ENCODE measurements at regions not wholly inside any gene's neighbourhood (a gene's known extent, or its start where the extent isn't known, plus 50 kb on each side); places are given as distances from the start of the nearest gene placed in this dataset.

DNA sequence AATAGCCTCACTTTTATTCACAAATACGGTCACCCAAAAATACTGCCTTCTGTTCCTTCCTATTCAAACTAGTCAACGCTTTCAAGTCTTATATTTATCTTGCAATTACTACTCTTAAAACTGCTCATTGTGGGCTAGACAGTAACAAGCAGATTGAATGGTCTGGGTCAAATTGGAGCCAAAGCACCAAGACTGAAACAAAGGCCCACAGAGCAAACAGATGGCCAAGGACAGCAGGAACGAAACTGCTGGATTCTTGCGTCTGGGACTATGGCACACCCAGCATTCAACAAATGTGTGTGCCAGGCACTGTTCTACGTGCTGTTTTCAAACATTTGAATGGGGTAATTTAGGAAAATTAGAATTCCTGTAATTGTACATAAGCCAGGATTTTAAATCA, 250.1 kb upstream of the PSMD7 start:
- Histone ChIP-seq H3K9me3 (no peaks in the 10 kb centered on the region), H3K36me3 (no peaks in the 10 kb centered on the region), H3K27ac (no peak overlapping the region), H3K4me3 (no peak overlapping the region), H3K27me3 (peaks cover 0 to 3% (median 0%) of the 10 kb centered on the region in 9 donors), H3K4me1 (no peaks in the 10 kb centered on the region)
- 79 to 88% (median 82%) methylated on average over 5 of the region's 5 CpGs for WGBS, 4 donors
- intact Hi-C loops (cut with DNase I) = no loop called here
- DNase-seq (no peak), ATAC-seq (no peak)
- TF ChIP-seq, protein P1, sequence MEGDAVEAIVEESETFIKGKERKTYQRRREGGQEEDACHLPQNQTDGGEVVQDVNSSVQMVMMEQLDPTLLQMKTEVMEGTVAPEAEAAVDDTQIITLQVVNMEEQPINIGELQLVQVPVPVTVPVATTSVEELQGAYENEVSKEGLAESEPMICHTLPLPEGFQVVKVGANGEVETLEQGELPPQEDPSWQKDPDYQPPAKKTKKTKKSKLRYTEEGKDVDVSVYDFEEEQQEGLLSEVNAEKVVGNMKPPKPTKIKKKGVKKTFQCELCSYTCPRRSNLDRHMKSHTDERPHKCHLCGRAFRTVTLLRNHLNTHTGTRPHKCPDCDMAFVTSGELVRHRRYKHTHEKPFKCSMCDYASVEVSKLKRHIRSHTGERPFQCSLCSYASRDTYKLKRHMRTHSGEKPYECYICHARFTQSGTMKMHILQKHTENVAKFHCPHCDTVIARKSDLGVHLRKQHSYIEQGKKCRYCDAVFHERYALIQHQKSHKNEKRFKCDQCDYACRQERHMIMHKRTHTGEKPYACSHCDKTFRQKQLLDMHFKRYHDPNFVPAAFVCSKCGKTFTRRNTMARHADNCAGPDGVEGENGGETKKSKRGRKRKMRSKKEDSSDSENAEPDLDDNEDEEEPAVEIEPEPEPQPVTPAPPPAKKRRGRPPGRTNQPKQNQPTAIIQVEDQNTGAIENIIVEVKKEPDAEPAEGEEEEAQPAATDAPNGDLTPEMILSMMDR (IDR thresholded peaks at IDR 0.05) = no peak
- no peak for TF ChIP-seq POLR2A (IDR thresholded peaks at IDR 0.05)

DNA sequence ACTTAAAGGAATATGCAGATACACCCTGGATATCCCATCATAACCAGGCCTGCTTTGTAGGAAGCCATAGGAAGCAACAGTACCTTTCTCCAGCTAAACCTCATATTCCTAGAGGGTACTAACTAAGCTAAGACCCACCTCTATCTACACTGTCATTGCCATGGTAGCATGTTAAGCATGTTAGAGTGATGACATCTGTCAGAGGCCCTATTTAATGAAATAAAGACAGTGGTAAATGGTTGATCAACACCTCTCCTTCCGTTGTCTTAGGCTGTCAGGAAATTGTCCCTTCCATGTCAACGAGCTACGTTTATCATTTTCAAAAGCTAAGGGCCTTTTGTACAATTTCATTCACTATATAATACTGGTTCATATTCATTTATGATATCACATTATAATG, 251.1 kb upstream of the PSMD7 start:
- Histone ChIP-seq H3K27me3 (peaks cover 0 to 3% (median 0%) of the 10 kb centered on the region in 9 donors), H3K9me3 (no peaks in the 10 kb centered on the region), H3K27ac (no peak overlapping the region), H3K36me3 (no peaks in the 10 kb centered on the region), H3K4me1 (no peaks in the 10 kb centered on the region), H3K4me3 (no peak overlapping the region)
- WGBS, 4 donors = 75 to 79% (median 77%) methylated on average over 3 of the region's 3 CpGs
- intact Hi-C loops (cut with DNase I) = no loop called here
- TF ChIP-seq, protein P1 (IDR thresholded peaks at IDR 0.05) = no peak
- TF ChIP-seq POLR2A (IDR thresholded peaks at IDR 0.05) = no peak
- DNase-seq (no peak), ATAC-seq (no peak)

DNA sequence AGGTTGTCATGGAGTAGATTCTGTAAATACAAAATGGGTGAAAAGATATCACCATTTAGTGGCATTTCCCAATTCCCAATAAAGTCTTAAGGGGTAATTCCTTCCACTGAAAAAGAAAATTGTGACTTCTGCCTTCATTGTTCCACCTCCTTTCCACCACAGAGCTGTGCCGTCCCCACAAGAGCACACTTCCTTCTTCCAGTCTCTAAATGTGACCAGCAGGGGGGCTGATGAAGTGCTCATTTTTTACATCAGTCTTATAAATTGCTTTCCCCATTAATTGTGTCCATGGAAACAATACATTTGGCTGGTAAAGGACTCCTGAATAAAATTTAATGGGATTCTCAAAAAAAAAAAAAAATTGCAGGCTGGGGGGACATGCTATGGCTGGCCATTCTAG, 260.8 kb upstream of the PSMD7 start:
- Histone ChIP-seq H3K27ac (no peak overlapping the region), H3K27me3 (peaks cover 0 to 23% (median 4%) of the 10 kb centered on the region in 9 donors), H3K36me3 (no peaks in the 10 kb centered on the region), H3K9me3 (no peaks in the 10 kb centered on the region), H3K4me3 (no peak overlapping the region), H3K4me1 (no peaks in the 10 kb centered on the region)
- ATAC-seq (no peak), DNase-seq (no peak)
- 3 to 11% (median 6%) methylated on average over 1 of the region's 1 CpG for WGBS, 4 donors
- no peak for TF ChIP-seq POLR2A (IDR thresholded peaks at IDR 0.05)
- TF ChIP-seq, protein P1 (IDR thresholded peaks at IDR 0.05) = peak in 2 of 12 donors; percentile 11 to 17
- intact Hi-C loops (cut with DNase I) = no loop called here

DNA sequence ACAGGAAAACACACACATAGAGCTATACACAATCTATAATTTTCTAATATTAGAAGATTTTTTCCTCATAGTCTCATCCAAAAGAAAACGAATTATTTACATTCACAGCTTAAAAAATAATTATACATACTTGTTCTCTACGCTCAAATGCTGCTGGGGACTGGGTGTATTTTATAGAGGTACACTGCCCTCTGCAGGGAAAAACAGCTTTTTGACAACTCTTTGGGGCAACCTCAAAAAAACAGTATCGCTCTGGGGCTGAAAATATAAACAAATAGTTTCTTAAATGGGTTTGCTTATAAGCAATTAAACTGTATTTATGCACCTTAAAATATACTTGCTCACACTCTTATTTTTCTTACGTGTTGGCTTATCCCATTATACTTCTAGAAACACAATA, 261.8 kb upstream of the PSMD7 start:
- 10 to 14% (median 12%) methylated on average over 4 of the region's 4 CpGs for WGBS, 4 donors
- TF ChIP-seq, protein P1 (IDR thresholded peaks at IDR 0.05) = peak in 9 of 12 donors; percentile 12 to 50 (median 31)
- TF ChIP-seq POLR2A (IDR thresholded peaks at IDR 0.05) = no peak

More for the DNA sequence above, 261.8 kb upstream of the PSMD7 start:
- no peaks in the 10 kb centered on the region for H3K9me3 ChIP-seq
- ATAC-seq (no peak), DNase-seq (no peak)
- peaks cover 0 to 23% (median 4%) of the 10 kb centered on the region in 9 donors for H3K27me3 ChIP-seq
- no peak overlapping the region for H3K27ac ChIP-seq
- H3K36me3 ChIP-seq = no peaks in the 10 kb centered on the region
- intact Hi-C loops (cut with DNase I) = no loop called here
- no peaks in the 10 kb centered on the region for H3K4me1 ChIP-seq
- no peak overlapping the region for H3K4me3 ChIP-seq
